ENCODE measurements at regions not wholly inside any gene's neighbourhood (a gene's known extent, or its start where the extent isn't known, plus 50 kb on each side); places are given as distances from the start of the nearest gene placed in this dataset.
"Not testable (repeated sequence)": the region's sequence is repeated elsewhere in the genome, so short reads cannot be mapped to it uniquely, and the experiment has no call there.

GRCh38 chr4:127313767-127314166, 319.0 kb upstream of the INTU start:
- Histone ChIP-seq H3K27me3 (no peaks in the 10 kb centered on the region), H3K9me3 (peaks cover 19% of the 10 kb centered on the region), H3K4me1 (no peaks in the 10 kb centered on the region), H3K27ac (no peak overlapping the region), H3K36me3 (no peaks in the 10 kb centered on the region), H3K4me3 (no peak overlapping the region)
- WGBS, result 95% methylated on average over 1 of the region's 1 CpG
- DNase-seq (ENCODE audit: low spot score in 2 of 2), result no peak
- TF ChIP-seq POLR2AphosphoS5 (IDR thresholded peaks at IDR 0.05), result no peak
- TF ChIP-seq POLR2A (IDR thresholded peaks at IDR 0.05), result no peak
- no peak for TF ChIP-seq EP300 (IDR thresholded peaks at IDR 0.05)
- no peak for TF ChIP-seq CTCF (IDR thresholded peaks at IDR 0.05)

GRCh38 chr4:127327491-127327890, 305.3 kb upstream of the INTU start:
- no peak overlapping the region for H3K27ac ChIP-seq
- no peaks in the 10 kb centered on the region for H3K4me1 ChIP-seq
- H3K4me3 ChIP-seq, result no peak overlapping the region
- no peak for DNase-seq (ENCODE audit: low spot score in 2 of 2)
- WGBS, result 42% methylated on average over 2 of the region's 2 CpGs
- H3K27me3 ChIP-seq, result no peaks in the 10 kb centered on the region
- H3K9me3 ChIP-seq, result peaks cover 19% of the 10 kb centered on the region
- no peak for TF ChIP-seq POLR2AphosphoS5 (IDR thresholded peaks at IDR 0.05)
- TF ChIP-seq EP300 (IDR thresholded peaks at IDR 0.05), result no peak
- TF ChIP-seq CTCF (IDR thresholded peaks at IDR 0.05), result no peak
- no peak for TF ChIP-seq POLR2A (IDR thresholded peaks at IDR 0.05)
- H3K36me3 ChIP-seq, result no peaks in the 10 kb centered on the region

- WGBS, result 36% methylated on average over 1 of the region's 1 CpG
- no peak for DNase-seq (ENCODE audit: low spot score in 2 of 2)
- TF ChIP-seq POLR2A (IDR thresholded peaks at IDR 0.05), result no peak
- TF ChIP-seq EP300 (IDR thresholded peaks at IDR 0.05), result no peak
- TF ChIP-seq POLR2AphosphoS5 (IDR thresholded peaks at IDR 0.05), result no peak
Observed at GRCh38 chr4:127335073-127335620, 297.6 kb upstream of the INTU start.

GRCh38 chr4:127335732-127336131, 297.0 kb upstream of the INTU start:
- DNase-seq (ENCODE audit: low spot score in 2 of 2), result no peak
- Histone ChIP-seq H3K27ac (no peak overlapping the region), H3K4me3 (no peak overlapping the region), H3K4me1 (no peaks in the 10 kb centered on the region), H3K36me3 (no peaks in the 10 kb centered on the region), H3K9me3 (no peaks in the 10 kb centered on the region), H3K27me3 (no peaks in the 10 kb centered on the region)
- no peak for TF ChIP-seq POLR2AphosphoS5 (IDR thresholded peaks at IDR 0.05)
- TF ChIP-seq EP300 (IDR thresholded peaks at IDR 0.05), result no peak
- no peak for TF ChIP-seq POLR2A (IDR thresholded peaks at IDR 0.05)
- TF ChIP-seq CTCF (IDR thresholded peaks at IDR 0.05), result no peak
- 80% methylated on average over 1 of the region's 1 CpG for WGBS

More at GRCh38 chr4:127335073-127335620, 297.6 kb upstream of the INTU start:
- no peaks in the 10 kb centered on the region for H3K9me3 ChIP-seq
- H3K27me3 ChIP-seq, result no peaks in the 10 kb centered on the region
- no peak overlapping the region for H3K4me3 ChIP-seq
- no peaks in the 10 kb centered on the region for H3K4me1 ChIP-seq
- no peaks in the 10 kb centered on the region for H3K36me3 ChIP-seq
- H3K27ac ChIP-seq, result no peak overlapping the region

- not testable (repeated sequence) for DNase-seq (ENCODE audit: low spot score in 2 of 2); H3K9me3 ChIP-seq; H3K4me1 ChIP-seq; H3K4me3 ChIP-seq; H3K36me3 ChIP-seq; H3K27ac ChIP-seq; H3K27me3 ChIP-seq
- 81% methylated on average over 3 of the region's 3 CpGs for WGBS
Observed at GRCh38 chr4:127343123-127343522, 289.6 kb upstream of the INTU start.

- no peak for DNase-seq (ENCODE audit: low spot score in 2 of 2)
- H3K27ac ChIP-seq, result no peak overlapping the region
- no peaks in the 10 kb centered on the region for H3K4me1 ChIP-seq
- H3K9me3 ChIP-seq, result no peaks in the 10 kb centered on the region
- H3K27me3 ChIP-seq, result no peaks in the 10 kb centered on the region
- H3K4me3 ChIP-seq, result no peak overlapping the region
- WGBS, result 79% methylated on average over 3 of the region's 3 CpGs
- H3K36me3 ChIP-seq, result no peaks in the 10 kb centered on the region
- no peak for TF ChIP-seq CTCF (IDR thresholded peaks at IDR 0.05)
- TF ChIP-seq POLR2AphosphoS5 (IDR thresholded peaks at IDR 0.05), result no peak
- no peak for TF ChIP-seq POLR2A (IDR thresholded peaks at IDR 0.05)
Observed at GRCh38 chr4:127344071-127344470, 288.7 kb upstream of the INTU start.

All from suprapubic skin (tissue), 4 donors.